ENCODE measurements at regions not wholly inside any gene's neighbourhood (a gene's known extent, or its start where the extent isn't known, plus 50 kb on each side); places are given as distances from the start of the nearest gene placed in this dataset.
A peak's percentile ranks its signal among the peaks of the same experiment; 100 is the strongest.

DNA sequence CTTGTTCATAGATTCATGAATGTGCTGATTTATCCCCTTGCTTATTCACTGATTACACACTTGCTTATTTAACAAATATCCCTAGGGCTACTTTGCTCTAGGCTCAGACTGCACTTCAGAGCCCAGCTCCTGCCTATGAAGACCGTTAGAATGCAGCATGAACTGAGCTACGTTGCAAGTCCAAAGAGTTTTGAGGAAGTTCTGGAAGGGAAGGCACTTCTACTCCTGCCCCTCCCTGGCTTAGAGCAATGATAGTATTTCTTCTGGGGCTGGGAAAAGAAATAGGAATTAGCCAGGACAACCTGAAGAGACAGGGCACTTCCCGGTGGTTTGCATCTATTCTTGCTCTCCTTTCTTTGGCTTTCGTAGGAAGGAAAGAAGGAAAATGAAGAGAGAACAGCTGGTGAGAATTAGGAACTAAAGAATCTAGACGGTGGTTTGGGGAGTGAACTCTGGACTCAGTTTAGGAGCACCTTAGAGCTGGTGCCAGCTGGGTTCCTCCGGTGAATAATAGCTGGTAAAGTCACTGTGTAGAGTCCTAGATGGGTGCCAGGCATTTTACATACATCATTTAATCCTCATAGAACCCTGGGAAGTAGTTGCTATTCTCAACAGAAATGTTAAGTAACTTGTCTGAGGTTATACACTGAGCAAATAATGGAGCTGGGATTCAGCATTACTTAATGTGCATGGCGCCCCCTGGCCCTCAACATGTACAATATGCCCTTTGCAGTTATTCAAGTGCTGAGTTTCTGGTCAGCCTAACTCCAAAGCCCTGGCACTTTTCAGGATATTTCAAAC lies 65.9 kb downstream of the NDUFS5 start:
- Histone ChIP-seq H3K36me3 (ENCODE audit: control insufficient read depth in 2 of 2, insufficient read depth in 1 of 2, low read length in 2 of 2) (no peaks in the 10 kb centered on the region), H3K27ac (ENCODE audit: extremely low read depth, low read depth, low read length) (no peak overlapping the region), H3K9me3 (ENCODE audit: control insufficient read depth, insufficient read depth, low read depth, low read length) (no peaks in the 10 kb centered on the region), H3K4me3 (ENCODE audit: low read depth, low read length) (no peak overlapping the region), H3K4me1 (ENCODE audit: control insufficient read depth, insufficient read depth, low read length) (no peaks in the 10 kb centered on the region)
- ChIA-PET POLR2A (interaction anchor here (0.5 to 1.7 kb wide), 2 partner anchors 66 to 221 kb away, joined by 3 to 6 read pairs; partner anchors contain the start of gene NDUFS5), CTCF (interaction anchor here (0.5 to 1.7 kb wide), 35 partner anchors 9 to 693 kb away, joined by 3 to 11 read pairs (median 4); partner anchors contain the start of genes AKIRIN1 and NDUFS5)
- no peak for TF ChIP-seq ZNF214 (tag by site-specific recombination; IDR thresholded peaks at IDR 0.05; ENCODE audit: borderline replicate concordance)
- TF ChIP-seq, protein P1, sequence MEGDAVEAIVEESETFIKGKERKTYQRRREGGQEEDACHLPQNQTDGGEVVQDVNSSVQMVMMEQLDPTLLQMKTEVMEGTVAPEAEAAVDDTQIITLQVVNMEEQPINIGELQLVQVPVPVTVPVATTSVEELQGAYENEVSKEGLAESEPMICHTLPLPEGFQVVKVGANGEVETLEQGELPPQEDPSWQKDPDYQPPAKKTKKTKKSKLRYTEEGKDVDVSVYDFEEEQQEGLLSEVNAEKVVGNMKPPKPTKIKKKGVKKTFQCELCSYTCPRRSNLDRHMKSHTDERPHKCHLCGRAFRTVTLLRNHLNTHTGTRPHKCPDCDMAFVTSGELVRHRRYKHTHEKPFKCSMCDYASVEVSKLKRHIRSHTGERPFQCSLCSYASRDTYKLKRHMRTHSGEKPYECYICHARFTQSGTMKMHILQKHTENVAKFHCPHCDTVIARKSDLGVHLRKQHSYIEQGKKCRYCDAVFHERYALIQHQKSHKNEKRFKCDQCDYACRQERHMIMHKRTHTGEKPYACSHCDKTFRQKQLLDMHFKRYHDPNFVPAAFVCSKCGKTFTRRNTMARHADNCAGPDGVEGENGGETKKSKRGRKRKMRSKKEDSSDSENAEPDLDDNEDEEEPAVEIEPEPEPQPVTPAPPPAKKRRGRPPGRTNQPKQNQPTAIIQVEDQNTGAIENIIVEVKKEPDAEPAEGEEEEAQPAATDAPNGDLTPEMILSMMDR (tag by site-specific recombination; IDR thresholded peaks at IDR 0.05) = peak; percentile 37; the same call in 1 of the 2 replicates
- no peak for TF ChIP-seq KLF10 (tag by site-specific recombination; IDR thresholded peaks at IDR 0.05)
- TF ChIP-seq ZNF654 (tag by site-specific recombination; IDR thresholded peaks at IDR 0.05; ENCODE audit: low read depth) = peak; percentile 64
- no peak for TF ChIP-seq ZNF560 (tag by site-specific recombination; IDR thresholded peaks at IDR 0.05; ENCODE audit: borderline replicate concordance)
- TF ChIP-seq ZNF37A (tag by site-specific recombination; IDR thresholded peaks at IDR 0.05) = no peak
- TF ChIP-seq GLI4 (tag by site-specific recombination; IDR thresholded peaks at IDR 0.05) = no peak
- no peak for TF ChIP-seq ZNF211 (tag by site-specific recombination; IDR thresholded peaks at IDR 0.05; ENCODE audit: low read depth)
- no peak for TF ChIP-seq ZNF426 (tag by site-specific recombination; IDR thresholded peaks at IDR 0.05)
- TF ChIP-seq ZNF660 (tag by site-specific recombination; IDR thresholded peaks at IDR 0.05) = peak; percentile 62; the same call in 1 of the 2 replicates
- no peak for TF ChIP-seq ZNF391 (tag by site-specific recombination; IDR thresholded peaks at IDR 0.05; ENCODE audit: borderline replicate concordance, low read depth)
- TF ChIP-seq, protein P2, sequence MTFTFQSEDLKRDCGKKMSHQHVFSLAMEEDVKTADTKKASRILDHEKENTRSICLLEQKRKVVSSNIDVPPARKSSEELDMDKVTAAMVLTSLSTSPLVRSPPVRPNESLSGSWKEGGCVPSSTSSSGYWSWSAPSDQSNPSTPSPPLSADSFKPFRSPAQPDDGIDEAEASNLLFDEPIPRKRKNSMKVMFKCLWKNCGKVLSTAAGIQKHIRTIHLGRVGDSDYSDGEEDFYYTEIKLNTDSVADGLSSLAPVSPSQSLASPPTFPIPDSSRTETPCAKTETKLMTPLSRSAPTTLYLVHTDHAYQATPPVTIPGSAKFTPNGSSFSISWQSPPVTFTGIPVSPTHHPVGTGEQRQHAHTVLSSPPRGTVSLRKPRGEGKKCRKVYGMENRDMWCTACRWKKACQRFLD (tag by site-specific recombination; IDR thresholded peaks at IDR 0.05) = no peak
- TF ChIP-seq ZSCAN16 (tag by site-specific recombination; IDR thresholded peaks at IDR 0.05) = no peak
- no peak for TF ChIP-seq ZNF394 (tag by site-specific recombination; IDR thresholded peaks at IDR 0.05; ENCODE audit: borderline replicate concordance)
- TF ChIP-seq ZIC2 (tag by site-specific recombination; IDR thresholded peaks at IDR 0.05) = no peak
- no peak for TF ChIP-seq ZNF585B (tag by site-specific recombination; IDR thresholded peaks at IDR 0.05)
- no peak for TF ChIP-seq ZNF558 (tag by site-specific recombination; IDR thresholded peaks at IDR 0.05)
- TF ChIP-seq ZNF571 (tag by site-specific recombination; IDR thresholded peaks at IDR 0.05) = no peak
- TF ChIP-seq, protein P3, sequence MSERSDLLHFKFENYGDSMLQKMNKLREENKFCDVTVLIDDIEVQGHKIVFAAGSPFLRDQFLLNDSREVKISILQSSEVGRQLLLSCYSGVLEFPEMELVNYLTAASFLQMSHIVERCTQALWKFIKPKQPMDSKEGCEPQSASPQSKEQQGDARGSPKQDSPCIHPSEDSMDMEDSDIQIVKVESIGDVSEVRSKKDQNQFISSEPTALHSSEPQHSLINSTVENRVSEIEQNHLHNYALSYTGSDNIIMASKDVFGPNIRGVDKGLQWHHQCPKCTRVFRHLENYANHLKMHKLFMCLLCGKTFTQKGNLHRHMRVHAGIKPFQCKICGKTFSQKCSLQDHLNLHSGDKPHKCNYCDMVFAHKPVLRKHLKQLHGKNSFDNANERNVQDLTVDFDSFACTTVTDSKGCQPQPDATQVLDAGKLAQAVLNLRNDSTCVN (tag by site-specific recombination; optimal IDR thresholded peaks at IDR 0.05) = no peak
- TF ChIP-seq, protein P4, sequence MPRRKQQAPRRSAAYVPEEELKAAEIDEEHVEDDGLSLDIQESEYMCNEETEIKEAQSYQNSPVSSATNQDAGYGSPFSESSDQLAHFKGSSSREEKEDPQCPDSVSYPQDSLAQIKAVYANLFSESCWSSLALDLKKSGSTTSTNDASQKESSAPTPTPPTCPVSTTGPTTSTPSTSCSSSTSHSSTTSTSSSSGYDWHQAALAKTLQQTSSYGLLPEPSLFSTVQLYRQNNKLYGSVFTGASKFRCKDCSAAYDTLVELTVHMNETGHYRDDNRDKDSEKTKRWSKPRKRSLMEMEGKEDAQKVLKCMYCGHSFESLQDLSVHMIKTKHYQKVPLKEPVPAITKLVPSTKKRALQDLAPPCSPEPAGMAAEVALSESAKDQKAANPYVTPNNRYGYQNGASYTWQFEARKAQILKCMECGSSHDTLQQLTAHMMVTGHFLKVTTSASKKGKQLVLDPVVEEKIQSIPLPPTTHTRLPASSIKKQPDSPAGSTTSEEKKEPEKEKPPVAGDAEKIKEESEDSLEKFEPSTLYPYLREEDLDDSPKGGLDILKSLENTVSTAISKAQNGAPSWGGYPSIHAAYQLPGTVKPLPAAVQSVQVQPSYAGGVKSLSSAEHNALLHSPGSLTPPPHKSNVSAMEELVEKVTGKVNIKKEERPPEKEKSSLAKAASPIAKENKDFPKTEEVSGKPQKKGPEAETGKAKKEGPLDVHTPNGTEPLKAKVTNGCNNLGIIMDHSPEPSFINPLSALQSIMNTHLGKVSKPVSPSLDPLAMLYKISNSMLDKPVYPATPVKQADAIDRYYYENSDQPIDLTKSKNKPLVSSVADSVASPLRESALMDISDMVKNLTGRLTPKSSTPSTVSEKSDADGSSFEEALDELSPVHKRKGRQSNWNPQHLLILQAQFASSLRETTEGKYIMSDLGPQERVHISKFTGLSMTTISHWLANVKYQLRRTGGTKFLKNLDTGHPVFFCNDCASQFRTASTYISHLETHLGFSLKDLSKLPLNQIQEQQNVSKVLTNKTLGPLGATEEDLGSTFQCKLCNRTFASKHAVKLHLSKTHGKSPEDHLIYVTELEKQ (tag by site-specific recombination; IDR thresholded peaks at IDR 0.05; ENCODE audit: borderline replicate concordance) = no peak
- no peak for TF ChIP-seq ZNF341 (tag by site-specific recombination; IDR thresholded peaks at IDR 0.05; ENCODE audit: low read depth)
- TF ChIP-seq ZNF221 (tag by site-specific recombination; IDR thresholded peaks at IDR 0.05; ENCODE audit: borderline replicate concordance) = no peak
- TF ChIP-seq HOXC10 (CRISPR knock-in tag; IDR thresholded peaks at IDR 0.05) = no peak
